ES-I3 (cell line): ENCODE measurements at regions not wholly inside any gene's neighbourhood (a gene's known extent, or its start where the extent isn't known, plus 50 kb on each side); places are given as distances from the start of the nearest gene placed in this dataset.

Source experiments
- H3K36me3 ChIP-seq: 2 replicates; pipeline ENCODE4 v1.6.1; 2013; ENCODE audit warnings: mild to moderate bottlenecking, low read length, control low read depth, moderate library complexity; ENCODE audit not compliant: insufficient read depth
- H3K4me1 ChIP-seq: 2 replicates; pipeline ENCODE4 v1.6.1; 2013; ENCODE audit warnings: mild to moderate bottlenecking, control low read depth, low read length; ENCODE audit not compliant: insufficient read depth
- H3K9ac ChIP-seq: 2 replicates; pipeline ENCODE4 v1.6.1; 2013; ENCODE audit warnings: low read depth, mild to moderate bottlenecking, low read length, moderate library complexity
- H3K9me3 ChIP-seq: 2 replicates; pipeline ENCODE4 v1.6.1; 2013; ENCODE audit warnings: mild to moderate bottlenecking, low read length, moderate library complexity; ENCODE audit not compliant: control insufficient read depth, insufficient read depth

DNA sequence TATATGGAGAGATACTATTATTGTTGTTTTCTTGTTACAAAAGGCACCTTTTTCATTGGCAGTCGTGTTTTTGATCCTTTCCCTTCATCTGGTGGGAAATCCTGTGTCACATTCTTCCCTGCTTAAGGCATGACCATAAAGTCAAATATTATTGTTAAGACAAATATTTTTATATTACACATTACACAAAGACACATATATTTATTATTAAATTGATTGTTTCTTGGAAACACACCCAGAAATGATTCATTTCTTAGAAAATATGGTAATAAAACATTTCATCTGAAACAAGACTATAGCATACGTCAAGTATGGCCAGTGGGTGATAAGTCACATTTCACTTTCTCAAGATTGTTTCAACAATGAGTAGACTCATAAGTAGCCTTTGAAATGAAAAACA, 77.3 kb downstream of the KCTD12 start:
- Histone ChIP-seq H3K36me3 (no peaks in the 10 kb centered on the region), H3K4me1 (no peaks in the 10 kb centered on the region), H3K9me3 (peaks cover 5% of the 10 kb centered on the region), H3K9ac (no peak overlapping the region)

GRCh38 chr13:76804801-76805200, 81.4 kb downstream of the KCTD12 start:
- Histone ChIP-seq H3K9me3 (peaks cover 5% of the 10 kb centered on the region), H3K9ac (no peak overlapping the region), H3K36me3 (no peaks in the 10 kb centered on the region), H3K4me1 (no peaks in the 10 kb centered on the region)

GRCh38 chr13:76803831-76804230, 82.4 kb downstream of the KCTD12 start:
- H3K36me3 ChIP-seq: no peaks in the 10 kb centered on the region
- H3K9me3 ChIP-seq: peaks cover 4% of the 10 kb centered on the region
- H3K9ac ChIP-seq: no peak overlapping the region
- no peaks in the 10 kb centered on the region for H3K4me1 ChIP-seq

GRCh38 chr13:76800943-76801342, 85.3 kb downstream of the KCTD12 start:
- Histone ChIP-seq H3K9me3 (no peaks in the 10 kb centered on the region), H3K36me3 (no peaks in the 10 kb centered on the region), H3K4me1 (no peaks in the 10 kb centered on the region), H3K9ac (no peak overlapping the region)

GRCh38 chr13:76799696-76800095, 86.5 kb downstream of the KCTD12 start:
- H3K9ac ChIP-seq: no peak overlapping the region
- no peaks in the 10 kb centered on the region for H3K36me3 ChIP-seq
- H3K4me1 ChIP-seq: no peaks in the 10 kb centered on the region
- H3K9me3 ChIP-seq: no peaks in the 10 kb centered on the region

DNA sequence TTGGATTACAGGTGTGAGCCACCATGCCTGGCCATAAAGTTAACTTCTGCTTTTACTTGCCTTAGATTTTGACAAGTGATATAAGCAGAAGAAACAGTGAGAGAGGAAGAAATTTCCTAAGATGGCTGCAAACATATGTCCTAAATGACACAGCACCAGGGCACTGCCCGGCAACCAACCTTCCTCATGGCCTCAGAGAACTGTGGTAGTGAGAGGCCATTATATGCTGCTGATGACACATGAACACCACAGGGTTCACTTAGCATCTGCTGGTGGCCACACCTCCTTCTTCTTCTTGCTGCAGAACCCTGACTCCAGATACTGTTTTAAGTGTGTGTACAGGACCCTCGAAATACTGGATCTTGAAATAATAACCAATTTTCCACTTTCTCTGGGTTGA, 88.2 kb downstream of the KCTD12 start:
- no peaks in the 10 kb centered on the region for H3K36me3 ChIP-seq
- H3K4me1 ChIP-seq: no peaks in the 10 kb centered on the region
- H3K9me3 ChIP-seq: no peaks in the 10 kb centered on the region
- no peak overlapping the region for H3K9ac ChIP-seq

DNA sequence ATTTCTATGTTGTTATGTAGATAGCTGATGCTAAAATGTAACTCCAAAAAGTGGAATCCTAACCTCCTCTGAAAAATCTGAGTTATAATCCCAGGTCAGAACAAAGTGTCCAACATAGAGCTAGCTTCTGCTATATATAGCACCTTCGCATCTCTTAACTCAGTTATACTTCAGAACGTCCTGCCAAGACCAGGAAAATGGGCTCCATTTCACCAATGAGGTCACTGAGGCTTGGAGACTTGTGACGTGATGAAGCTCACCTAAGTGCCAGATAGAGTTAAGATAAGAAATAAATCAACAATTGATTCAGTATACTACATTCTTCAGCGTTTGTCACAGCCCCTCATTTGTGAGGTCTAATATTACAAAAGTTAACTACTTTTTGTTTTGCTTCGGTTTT, 88.8 kb downstream of the KCTD12 start:
- Histone ChIP-seq H3K9me3 (no peaks in the 10 kb centered on the region), H3K36me3 (no peaks in the 10 kb centered on the region), H3K9ac (no peak overlapping the region), H3K4me1 (no peaks in the 10 kb centered on the region)

GRCh38 chr13:76796851-76797250, 89.4 kb downstream of the KCTD12 start:
- no peak overlapping the region for H3K9ac ChIP-seq
- H3K9me3 ChIP-seq: no peaks in the 10 kb centered on the region
- H3K4me1 ChIP-seq: no peaks in the 10 kb centered on the region
- no peaks in the 10 kb centered on the region for H3K36me3 ChIP-seq

DNA sequence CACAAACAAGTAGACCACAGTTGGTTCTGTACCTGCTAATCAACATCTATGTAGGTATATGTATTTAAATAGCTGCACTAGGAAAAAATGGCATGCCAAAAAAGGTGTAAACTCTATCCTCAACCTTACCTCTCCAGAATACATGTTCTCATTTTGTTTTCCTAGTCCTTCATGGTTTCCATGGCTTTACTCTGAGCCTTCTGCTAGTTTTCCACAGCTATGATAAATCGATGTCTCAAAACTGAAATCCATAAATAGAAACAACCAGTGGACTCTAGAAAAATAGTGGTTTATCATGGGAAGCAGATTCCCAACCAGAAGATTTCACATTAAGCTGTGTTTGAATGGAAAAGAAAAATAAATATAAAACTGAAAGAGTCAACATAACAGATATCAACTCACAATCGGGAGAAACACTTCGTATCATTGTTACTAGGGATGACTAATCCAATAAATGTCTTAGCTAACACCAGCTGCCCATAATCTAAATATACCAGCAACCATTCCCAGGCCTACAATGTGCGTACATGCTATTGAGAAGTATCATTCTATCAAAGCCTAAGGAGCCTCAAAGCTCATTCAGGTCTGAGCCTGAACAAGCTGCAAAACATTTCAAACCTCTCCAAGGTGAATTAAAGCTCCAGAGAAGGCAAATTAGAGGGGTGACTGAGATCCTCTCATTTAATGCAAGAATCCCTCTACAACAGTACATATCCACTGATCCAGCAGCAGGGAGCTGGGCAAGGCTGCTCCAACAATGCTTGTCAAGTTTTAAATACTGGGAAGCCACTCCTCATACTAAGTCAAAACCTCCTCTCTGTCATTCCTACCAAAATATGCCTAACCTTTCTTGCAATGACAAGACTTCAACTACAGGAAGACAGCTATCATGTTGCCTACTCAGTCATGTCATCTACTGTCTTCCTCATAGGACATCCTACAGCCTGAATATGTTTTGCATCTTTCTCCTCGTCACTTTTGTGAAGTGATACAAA, 90.2 kb downstream of the KCTD12 start:
- no peak overlapping the region for H3K9ac ChIP-seq
- no peaks in the 10 kb centered on the region for H3K9me3 ChIP-seq
- H3K36me3 ChIP-seq: no peaks in the 10 kb centered on the region
- peaks cover 6% of the 10 kb centered on the region; the same call in 1 of the 2 replicates for H3K4me1 ChIP-seq

DNA sequence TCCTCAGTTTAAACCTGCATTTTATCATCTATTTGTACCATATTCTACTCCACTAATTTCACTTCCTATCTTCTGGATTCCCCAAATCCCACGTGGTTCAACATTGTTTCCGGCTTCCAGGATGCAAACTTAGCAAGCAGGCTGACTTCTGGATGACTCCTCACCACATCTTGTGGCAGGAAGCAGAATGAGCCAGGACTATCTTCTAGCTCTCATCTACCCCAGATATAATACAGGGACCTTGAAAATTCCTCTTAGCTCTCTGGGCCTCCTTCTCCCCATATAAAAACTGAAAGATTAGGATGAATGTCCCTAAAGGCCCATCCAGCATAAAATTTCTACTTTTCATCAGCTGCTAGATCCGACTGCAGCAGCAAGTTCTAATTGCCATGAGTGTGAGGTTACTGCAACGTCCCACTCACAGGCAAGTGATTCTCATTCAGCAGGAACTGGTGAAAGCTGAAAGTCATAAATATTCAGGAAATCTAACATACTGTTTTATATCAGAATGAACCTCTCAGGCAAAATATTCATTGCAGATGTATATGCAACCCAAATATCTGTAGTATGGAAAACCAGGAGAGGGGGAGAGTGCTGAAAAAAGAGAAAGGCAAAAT, 93.4 kb downstream of the KCTD12 start:
- no peak overlapping the region for H3K9ac ChIP-seq
- no peaks in the 10 kb centered on the region for H3K36me3 ChIP-seq
- H3K9me3 ChIP-seq: no peaks in the 10 kb centered on the region
- peaks cover 8% of the 10 kb centered on the region; the same call in 1 of the 2 replicates for H3K4me1 ChIP-seq

- Histone ChIP-seq H3K9ac (no peak overlapping the region), H3K9me3 (no peaks in the 10 kb centered on the region), H3K4me1 (peaks cover 8% of the 10 kb centered on the region; the same call in 1 of the 2 replicates), H3K36me3 (no peaks in the 10 kb centered on the region)
Measured at GRCh38 chr13:76790980-76791819, 95.0 kb downstream of the KCTD12 start.

DNA sequence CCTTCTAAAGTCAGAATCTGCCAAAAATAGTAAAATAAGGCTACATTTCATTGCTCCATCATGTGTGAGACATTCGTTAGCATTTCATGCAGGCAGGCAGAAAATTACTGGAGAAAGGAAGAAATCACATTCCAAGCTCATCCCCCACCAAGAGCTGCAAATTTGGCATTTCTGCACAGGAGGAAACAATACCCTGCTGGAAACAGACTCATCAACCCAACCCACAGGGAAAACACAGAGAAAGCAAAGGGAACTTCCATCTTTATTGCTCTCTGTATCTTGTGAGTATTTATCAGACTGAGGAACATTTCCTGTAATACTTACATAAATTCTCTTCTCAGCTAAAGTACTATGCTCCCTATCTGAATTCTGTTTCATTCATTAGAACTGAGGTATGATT, 95.7 kb downstream of the KCTD12 start:
- Histone ChIP-seq H3K36me3 (no peaks in the 10 kb centered on the region), H3K9me3 (no peaks in the 10 kb centered on the region), H3K4me1 (peaks cover 8% of the 10 kb centered on the region; the same call in 1 of the 2 replicates), H3K9ac (no peak overlapping the region)

GRCh38 chr13:76783798-76784197, 102.4 kb downstream of the KCTD12 start:
- H3K9me3 ChIP-seq: no peaks in the 10 kb centered on the region
- H3K4me1 ChIP-seq: no peaks in the 10 kb centered on the region
- H3K9ac ChIP-seq: no peak overlapping the region; the same call in 1 of the 2 replicates
- H3K36me3 ChIP-seq: no peaks in the 10 kb centered on the region

DNA sequence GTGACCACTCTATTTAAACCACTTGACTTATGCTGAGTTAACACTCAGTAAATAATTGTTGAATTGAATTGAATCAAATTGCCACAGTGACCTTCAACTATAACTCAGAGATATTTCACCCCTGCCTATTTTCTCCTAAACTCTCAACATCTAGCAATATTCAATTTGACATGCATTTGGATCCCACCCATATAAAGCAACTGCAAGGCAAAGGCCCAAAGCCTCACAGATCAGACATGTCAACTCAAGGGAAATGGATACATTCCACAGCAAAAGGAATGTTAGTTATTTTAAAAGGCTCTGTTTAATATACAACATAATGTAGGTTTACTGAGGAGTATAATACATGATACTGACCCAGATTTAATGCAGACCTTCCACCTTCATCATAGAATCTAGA, 107.4 kb downstream of the KCTD12 start:
- Histone ChIP-seq H3K36me3 (no peaks in the 10 kb centered on the region), H3K9me3 (no peaks in the 10 kb centered on the region), H3K9ac (no peak overlapping the region), H3K4me1 (no peaks in the 10 kb centered on the region)
